ENCODE measurements at regions not wholly inside any gene's neighbourhood (a gene's known extent, or its start where the extent isn't known, plus 50 kb on each side); places are given as distances from the start of the nearest gene placed in this dataset.

GRCh38 chr22:49195636-49196035 is 632.0 kb downstream of the BRD1 start:
- no peak for DNase-seq (ENCODE audit: low read depth)
- H3K4me3 ChIP-seq (ENCODE audit: control insufficient read depth, low read depth, low read length), result no peak overlapping the region
- TF ChIP-seq CTCF (IDR thresholded peaks at IDR 0.05; ENCODE audit: control insufficient read depth, insufficient read depth, low read depth, low read length, missing control alignments), result no peak

GRCh38 chr22:49193901-49194465 is 633.7 kb downstream of the BRD1 start:
- no peak for DNase-seq (ENCODE audit: low read depth)

GRCh38 chr22:49193348-49193747 is 634.3 kb downstream of the BRD1 start:
- H3K4me3 ChIP-seq (ENCODE audit: control insufficient read depth, low read depth, low read length), result no peak overlapping the region
- no peak for TF ChIP-seq CTCF (IDR thresholded peaks at IDR 0.05; ENCODE audit: control insufficient read depth, insufficient read depth, low read depth, low read length, missing control alignments)
- DNase-seq (ENCODE audit: low read depth), result no peak

More at GRCh38 chr22:49193901-49194465, 633.7 kb downstream of the BRD1 start:
- no peak for TF ChIP-seq CTCF (IDR thresholded peaks at IDR 0.05; ENCODE audit: control insufficient read depth, insufficient read depth, low read depth, low read length, missing control alignments)
- H3K4me3 ChIP-seq (ENCODE audit: control insufficient read depth, low read depth, low read length), result no peak overlapping the region

- no peak overlapping the region for H3K4me3 ChIP-seq (ENCODE audit: control insufficient read depth, low read depth, low read length)
- TF ChIP-seq CTCF (IDR thresholded peaks at IDR 0.05; ENCODE audit: control insufficient read depth, insufficient read depth, low read depth, low read length, missing control alignments), result no peak
- no peak for DNase-seq (ENCODE audit: low read depth)
Measured at GRCh38 chr22:49192857-49193250, 634.8 kb downstream of the BRD1 start.

GRCh38 chr22:49192180-49192856 is 635.4 kb downstream of the BRD1 start:
- TF ChIP-seq CTCF (IDR thresholded peaks at IDR 0.05; ENCODE audit: control insufficient read depth, insufficient read depth, low read depth, low read length, missing control alignments), result no peak
- H3K4me3 ChIP-seq (ENCODE audit: control insufficient read depth, low read depth, low read length), result no peak overlapping the region
- DNase-seq (ENCODE audit: low read depth), result no peak

DNA sequence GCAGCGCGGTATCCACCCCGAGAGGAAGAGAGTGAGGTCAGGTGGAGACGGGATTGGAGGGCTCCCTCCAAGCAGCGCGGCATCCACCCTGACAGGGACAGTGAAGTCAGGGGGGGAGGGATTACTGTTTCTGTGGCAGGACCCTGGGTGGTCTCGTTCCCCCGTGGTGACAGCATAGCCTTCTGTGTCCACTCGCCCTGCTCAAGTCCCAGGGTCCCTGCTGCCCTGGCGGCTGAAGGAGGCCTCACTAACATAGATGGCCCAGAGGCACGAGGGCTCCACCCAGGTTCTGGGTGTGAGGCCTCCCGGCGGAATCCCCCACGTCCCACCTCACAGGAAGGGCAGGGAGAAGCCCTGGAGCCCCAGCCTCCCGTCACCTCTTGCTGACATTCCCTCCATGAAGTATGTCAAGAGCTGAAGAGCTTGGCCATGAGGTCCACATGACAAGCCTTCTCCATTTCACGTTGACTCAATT is 636.1 kb downstream of the BRD1 start:
- no peak overlapping the region for H3K4me3 ChIP-seq (ENCODE audit: control insufficient read depth, low read depth, low read length)
- TF ChIP-seq CTCF (IDR thresholded peaks at IDR 0.05; ENCODE audit: control insufficient read depth, insufficient read depth, low read depth, low read length, missing control alignments), result no peak
- no peak for DNase-seq (ENCODE audit: low read depth)

Measured in AG09309 (cell line).